ENCODE measurements at regions not wholly inside any gene's neighbourhood (a gene's known extent, or its start where the extent isn't known, plus 50 kb on each side); places are given as distances from the start of the nearest gene placed in this dataset.
A peak's percentile ranks its signal among the peaks of the same experiment; 100 is the strongest.
"Not testable (repeated sequence)": the region's sequence is repeated elsewhere in the genome, so short reads cannot be mapped to it uniquely, and the experiment has no call there.

DNA sequence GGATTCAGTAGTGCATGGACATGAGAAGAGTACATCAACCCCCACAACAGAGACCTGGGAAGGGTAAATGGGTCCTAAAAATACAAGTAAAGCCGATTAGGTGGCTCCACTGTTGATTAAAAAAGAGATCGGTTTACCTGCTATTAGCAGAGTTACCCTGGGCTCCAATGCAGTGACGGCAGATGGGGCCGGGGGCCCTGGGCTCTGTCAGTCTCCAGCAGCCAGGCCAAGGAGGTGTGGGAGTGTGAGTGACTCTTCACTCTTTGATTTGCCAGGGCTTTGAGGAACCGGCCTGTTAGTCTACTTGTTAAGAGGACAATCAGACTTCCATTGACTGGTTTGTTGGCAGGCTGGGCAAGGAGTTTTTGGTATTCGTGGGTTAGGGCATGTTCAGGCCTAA, 1368.7 kb downstream of the UQCRFS1 start:
- no peak for DNase-seq

DNA sequence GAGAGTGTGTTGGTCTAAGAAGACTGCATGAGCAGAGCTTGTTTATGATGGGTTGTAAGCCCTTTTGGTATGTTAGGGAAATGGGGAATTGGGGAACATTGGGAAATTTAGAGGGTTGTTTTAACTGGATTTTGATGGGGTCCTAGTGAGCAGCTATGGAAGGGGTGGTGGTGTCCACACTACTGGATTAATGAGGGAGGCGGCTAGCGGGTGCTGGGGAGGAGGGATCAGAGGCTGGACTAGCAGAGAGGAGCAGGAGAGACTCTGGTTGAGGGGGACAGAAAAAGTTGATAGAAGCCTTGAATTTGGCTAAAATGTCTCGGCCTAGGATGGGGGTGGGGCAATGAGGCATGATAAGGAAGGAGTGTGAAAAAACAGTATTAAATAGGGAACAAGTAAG, 1369.1 kb downstream of the UQCRFS1 start:
- no peak for DNase-seq

DNA sequence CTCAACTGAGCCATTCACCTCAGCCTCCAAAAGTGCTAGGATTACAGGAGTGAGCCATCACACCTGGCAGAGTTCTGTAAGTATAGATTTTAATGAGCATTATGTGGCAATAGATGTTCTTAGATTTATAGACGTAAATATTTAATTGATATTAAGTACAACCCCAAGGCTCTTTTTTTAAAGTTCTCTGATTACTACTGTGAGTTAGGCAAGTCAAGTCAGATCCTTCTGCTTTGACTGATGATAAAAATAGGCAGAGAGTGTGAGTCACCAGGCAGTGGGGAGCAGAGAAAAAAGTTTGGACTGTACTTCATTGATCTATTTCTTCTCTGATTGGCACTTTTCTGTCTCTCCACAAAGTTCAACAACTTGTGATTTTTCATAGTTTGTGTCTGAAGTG, 1379.9 kb downstream of the UQCRFS1 start:
- no peak for DNase-seq

DNA sequence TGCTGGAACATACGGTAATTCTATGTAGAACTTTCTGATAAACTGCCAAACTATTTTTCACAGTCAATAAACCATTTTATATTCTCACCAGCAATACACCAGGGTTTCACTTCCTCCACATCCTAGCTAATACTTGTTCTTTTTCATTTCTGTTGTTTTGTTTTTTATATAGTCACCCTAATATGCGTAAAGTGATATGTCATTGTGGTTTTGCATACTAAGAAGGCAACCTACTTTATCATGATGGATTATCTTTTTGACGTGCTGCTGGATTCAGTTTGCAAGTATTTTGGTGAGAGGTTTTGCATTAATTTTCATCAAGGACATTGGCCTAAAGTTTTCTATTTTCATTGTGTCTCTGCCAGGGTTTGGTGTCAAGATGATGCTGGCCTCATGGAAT, 1384.1 kb downstream of the UQCRFS1 start:
- no peak for DNase-seq

DNA sequence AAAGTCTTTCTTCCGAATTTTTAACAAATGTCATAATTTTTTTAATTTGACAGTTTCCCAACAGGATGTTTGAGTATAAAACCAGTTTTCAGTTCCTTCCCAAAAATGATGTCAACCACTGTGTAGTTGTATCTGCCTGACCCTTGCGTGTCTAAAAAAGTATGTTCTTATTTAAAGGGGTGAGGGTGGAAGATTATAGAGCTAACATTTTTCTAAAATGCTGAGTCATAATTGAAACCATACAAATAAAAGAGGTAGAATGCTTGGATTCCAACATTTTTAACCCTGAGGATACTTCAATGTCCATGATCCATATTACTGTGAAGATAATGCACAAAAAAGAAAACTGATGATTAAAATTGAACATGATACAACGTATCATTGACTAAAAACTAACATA, 1388.8 kb downstream of the UQCRFS1 start:
- DNase-seq, result no peak

DNA sequence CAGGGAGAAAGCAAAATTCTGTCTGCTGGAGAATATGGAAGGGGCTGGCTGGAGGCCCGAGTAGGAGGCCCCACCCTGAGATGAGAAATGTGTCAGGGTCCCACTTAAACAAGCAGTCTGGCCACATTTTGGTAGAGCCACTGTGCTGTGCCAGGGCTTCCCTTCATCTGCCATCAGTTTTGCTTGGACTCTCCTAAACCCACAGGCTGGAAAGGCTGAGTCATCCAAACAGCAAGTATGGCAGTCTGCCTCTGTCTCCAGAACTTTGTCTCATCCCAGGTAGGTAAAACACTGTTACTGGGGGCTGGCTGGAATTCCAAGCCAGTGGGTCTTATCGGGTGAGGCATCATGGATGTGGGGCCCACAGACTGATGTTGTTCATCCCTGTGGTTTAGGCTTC, 1390.6 kb downstream of the UQCRFS1 start:
- DNase-seq, result no peak

DNA sequence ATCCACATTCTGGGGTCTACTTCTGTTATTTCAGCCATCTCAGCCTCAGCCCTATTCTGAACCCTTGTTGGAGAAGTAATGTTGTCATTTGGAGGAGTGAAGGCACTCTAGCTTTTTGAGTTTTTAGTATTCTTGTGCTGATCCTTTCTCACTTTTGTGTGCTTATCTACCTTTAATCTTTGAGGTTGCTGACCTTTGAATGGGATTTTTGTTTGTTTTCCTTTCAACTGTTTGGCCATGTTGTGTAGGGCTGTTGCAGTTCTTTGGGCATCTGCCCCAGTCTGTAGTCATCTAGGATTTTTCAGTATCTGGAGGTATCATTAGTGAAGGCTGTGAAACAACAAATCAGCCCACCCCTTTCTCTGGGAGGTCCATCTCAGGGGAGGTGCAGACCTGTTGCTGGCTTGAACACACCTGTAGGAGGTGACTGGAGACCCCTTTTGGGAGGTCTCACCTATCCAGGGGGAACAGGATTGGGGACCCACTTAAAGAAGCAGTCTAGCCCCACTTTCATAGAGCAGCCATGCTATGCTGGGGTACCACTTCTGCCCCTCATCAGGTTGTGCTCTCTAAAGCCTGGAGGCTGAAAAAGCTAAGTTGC, 1391.4 kb downstream of the UQCRFS1 start:
- no peak for DNase-seq

DNA sequence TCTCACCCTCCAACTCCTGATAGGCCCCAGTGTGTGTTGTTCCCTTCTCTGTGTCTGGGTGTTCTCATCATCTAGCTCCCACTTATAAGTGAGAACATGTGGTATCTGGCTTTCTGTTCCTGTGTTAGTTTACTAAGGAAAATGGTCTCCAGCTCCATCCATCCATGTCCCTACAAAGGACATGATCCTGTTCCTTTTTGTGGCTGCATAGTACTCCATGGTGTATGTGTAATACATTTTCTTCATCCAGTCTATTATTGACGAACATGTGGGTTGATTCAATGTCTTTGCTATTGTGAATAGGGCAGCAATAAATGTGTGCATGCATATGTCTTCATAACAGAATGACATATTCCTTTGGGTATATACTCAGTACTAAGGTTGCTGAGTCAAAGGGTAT, 1397.0 kb downstream of the UQCRFS1 start:
- no peak for DNase-seq

DNA sequence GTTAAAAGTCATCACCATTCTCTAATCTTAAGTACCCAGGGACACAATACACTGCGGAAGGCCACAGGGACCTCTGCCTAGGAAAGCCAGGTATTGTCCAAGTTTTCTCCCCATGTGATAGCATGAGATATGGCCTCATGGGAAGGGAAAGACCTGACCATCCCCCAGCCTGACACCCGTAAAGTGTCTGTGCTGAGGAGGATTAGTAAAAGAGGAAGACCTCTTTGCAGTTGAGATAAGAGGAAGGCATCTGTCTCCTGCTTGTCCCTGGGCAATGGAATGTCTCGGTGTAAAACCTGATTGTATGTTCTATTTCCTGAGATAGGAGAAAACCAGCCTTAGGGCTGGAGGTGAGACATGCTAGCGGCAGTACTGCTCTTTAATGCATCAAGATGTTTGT, 1398.1 kb downstream of the UQCRFS1 start:
- not testable (repeated sequence) for DNase-seq

DNA sequence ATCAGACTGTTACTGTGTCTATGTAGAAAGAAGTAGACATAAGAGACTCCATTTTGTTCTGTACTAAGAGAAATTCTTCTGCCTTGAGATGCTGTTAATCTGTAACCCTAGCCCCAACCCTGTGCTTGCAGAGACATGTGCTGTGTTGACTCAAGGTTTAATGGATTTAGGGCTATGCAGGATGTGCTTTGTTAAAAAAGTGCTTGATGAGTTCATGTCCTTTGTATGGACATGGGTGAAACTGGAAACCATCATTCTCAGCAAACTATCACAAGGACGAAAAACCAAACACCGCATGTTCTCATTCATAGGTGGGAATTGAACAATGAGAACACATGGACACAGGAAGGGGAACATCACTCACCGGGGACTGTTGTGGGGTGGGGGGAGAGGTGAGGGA, 1398.7 kb downstream of the UQCRFS1 start:
- not testable (repeated sequence) for DNase-seq

DNA sequence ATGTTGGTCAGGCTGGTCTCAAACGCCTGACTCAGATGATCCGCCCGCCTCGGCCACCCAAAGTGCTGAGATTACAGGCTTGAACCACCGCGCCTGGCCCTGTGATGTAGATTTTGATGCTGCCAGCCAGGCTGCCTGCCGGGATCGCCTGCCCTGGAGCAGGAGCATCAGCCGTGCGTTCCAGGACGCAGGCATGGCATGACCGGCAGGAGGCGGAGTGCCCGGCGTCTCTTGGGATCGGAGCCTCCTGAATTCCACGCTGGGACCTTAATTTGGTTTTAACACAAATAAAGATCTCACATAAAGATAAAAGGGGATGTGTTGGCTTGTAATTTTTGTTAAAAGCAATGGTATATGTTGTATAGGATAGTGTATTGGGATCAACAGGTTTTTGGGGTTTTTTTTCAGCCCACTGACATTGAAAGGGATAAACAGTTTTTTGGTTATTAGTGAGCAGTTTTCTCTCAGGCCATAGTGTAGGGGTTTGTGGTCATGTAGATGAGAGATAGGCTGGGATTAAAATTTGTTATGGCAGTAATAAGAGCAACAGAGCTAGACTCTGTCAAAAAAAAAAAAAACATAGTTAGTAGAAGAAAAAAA, 1406.4 kb downstream of the UQCRFS1 start:
- DNase-seq, result no peak

DNA sequence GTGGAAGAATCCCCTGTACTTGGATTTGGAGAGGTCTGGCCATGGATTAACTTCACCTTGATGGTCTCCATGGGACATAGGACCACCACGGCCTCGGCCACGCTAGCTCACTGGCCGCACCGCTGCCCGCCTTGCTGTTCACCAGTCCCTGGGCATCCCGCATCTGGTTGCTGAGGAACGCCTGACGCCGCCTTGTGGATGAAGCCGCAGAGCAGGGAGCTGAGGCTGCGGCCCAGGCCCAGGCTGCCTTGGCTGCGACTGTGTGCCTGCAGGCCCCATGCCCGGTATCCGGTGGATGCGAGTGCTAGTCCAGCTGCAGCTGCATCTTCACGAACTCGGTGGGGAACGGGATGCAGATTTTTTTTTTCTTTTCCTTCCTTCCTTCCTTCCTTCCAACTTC, 1407.1 kb downstream of the UQCRFS1 start:
- no peak for DNase-seq

DNA sequence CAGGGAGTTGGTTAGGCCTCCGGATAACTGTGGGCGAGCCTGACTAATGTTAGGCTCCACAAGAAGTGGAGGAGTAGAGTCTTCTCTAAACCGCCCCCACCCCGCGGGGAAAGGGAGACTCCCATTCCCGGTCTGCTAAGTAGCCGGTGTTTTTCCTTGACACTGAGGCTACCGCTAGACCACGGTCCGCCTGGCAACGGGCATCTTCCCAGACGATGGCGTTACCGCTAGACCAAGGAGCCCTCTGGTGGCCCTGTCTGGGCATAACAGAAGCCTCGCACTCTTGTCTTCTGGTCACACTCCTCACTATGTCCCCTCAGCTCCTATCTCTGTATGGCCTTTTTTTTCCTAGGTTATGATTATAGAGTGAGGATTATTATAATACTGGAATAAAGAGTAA, 1410.7 kb downstream of the UQCRFS1 start:
- not testable (repeated sequence) for DNase-seq

DNA sequence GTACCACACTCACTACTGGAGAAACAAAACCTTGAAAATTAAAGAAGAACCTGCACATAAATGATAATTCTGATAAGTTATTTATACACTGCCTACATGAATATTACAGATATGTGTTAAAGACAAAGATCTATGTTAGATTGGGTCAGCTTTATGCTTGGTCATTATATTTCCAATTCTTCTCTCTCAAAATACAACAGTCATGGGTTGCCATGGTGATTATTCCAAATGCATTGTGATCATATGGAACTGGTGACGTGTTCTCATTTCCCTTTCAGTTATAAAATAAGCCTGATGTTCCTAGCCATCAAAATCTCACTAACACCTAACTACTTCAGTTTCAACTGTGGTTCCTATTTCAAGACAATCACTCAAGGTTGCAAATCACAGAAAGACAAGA, 1416.4 kb downstream of the UQCRFS1 start:
- no peak for DNase-seq

DNA sequence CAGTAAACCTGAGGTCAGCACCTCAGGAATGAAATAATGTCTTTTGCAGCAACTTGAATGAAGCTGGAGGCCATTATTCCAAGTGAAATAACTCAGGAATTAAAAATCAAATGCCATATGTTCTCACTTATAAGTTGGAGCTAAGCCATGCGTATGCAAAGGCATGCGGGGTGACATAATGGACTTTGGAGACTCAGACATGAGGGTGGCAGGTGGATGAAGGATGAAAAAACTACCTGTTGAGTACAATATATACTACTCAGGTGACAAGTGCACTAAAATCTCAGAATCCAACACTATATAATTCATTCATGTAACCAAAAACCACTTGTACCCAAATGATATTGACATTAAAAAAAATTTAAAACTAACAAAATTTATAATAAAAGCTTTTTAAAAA, 1416.9 kb downstream of the UQCRFS1 start:
- no peak for DNase-seq

DNA sequence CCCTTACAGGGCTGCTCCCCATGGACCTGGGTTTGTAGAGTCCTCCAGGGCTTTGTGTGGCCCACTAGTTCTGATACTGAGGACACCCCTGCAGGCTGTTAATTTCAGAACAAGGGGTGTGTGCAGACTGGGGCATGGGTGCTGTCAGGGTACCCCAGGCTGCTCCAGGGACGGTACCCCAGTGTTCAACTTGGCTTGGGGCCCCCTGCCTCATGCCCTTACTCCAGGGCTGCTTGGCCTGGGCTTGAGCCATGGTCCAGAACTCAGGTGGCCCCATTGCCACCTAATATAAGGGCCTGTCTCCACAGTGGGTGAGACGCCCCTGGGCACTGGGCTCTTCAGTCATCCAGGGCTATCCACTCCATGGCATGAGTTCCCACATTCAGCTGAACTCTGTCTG, 1417.6 kb downstream of the UQCRFS1 start:
- no peak for DNase-seq

DNA sequence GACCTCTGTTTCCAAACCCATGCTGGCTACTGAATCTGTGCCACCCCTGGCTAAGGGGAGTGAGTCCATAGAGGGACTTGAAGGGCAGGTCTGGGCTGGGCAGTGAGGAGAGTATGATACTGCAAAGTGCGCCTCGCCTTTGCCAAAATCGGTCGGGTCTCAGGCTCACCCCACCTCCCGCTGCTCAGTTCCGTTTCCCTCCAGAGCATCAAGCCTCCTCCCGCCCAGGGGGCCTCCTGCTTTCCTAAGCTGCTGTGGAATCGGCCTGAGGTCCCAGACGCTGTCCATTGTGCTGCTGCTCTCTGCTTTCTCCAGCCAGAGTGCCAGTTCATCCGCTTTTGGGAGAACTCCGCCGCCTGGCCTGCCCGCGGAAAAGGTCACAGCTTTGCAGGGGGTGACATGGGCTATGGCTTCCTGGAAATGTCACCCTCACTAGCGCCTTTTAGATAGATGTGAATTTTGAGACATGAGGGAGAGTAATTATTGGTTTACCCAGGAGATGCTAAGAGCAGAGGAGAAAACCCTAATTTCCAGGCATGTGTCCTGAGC, 1418.4 kb downstream of the UQCRFS1 start:
- no peak for DNase-seq

DNA sequence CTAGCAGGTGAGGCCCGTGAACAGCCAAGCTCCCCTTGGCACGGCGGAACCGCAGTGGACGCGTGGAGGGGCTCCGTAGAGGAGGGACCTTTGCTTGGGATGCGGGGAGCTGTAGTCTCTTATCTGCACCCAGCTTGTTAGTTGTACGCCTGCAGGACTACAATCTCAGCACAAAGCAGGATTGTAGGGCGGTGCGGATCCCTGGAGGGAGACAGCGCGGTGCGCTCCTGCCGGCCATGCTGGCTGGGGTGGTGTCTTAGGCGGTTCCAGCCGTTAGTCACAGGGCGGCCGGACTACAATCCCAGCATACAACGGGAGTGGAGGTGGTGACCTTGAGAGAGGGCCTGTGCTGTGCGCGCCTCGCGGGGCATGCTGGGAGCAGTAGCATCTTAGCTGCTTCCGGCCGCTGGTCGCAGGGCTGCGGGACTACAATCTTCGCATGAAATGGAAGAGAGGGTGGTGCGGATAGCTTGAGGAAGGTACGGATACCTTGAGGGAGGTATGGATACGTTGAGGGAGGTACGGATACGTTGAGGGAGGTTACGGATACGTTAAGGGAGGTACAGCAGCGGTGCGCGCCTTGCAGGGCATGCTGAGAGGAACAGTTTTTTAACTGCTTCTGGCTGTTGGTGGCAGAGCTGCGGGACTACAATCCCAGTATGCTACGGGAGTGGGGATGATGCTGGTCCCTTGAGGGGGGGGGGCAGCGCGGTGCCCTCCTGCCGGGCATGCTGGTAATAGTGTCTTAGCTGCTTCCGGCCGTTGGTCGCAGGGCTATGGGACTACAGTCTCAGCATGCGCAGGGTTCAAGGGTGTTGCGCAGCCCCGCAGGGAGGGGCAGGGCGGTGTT, 1419.1 kb downstream of the UQCRFS1 start:
- peak; percentile 84 for DNase-seq

DNA sequence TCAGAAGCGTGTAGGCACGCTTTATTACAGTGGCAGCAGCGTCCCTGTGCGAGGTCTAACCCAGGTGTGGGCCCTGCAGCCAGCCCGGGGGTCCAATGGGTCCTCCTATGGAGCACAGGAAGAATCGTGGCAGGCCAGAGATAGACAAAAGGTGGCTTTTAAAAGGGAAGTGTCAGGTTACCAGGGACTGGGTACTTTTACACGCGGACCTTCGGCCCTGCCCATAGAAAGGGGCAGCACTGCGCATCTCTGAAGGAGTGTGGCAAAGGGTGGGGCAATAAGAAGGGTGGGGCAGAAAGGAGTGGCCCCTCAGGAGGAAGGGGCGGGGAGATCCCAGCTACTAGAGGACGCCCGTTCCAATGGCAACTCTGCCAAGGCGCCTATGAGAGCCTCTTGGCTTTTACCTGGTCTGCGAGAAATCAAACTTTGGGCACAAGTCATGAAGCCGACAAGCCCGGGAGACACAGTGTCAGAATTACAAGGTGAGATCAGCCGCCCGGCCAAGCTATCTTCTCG, 1419.8 kb downstream of the UQCRFS1 start:
- peak; percentile 49 for DNase-seq

DNA sequence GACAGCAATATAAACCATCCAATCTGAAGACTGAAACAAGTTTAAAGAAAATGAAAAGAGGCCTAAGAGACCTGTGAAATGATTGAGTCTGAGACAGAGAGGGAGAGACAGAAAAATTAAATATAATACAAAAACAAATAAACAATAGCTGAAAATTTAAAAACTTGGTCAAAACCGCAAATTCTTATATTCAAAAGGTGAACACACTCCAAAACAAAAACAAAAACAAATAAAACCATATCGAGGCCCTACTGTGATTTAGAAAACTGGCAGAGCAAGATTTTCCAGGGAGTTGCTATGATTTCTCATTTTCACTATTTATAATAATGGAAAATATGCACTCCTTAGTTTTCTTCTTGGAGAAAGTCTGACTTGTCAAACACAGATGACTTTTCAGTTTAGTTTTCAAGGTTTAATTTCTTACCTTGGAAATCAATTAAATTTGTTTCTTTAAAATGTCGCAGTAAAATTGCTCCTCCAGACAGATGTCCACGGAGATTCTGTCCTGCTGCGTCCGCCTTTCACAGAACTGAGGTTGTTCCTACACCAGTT, 1420.3 kb downstream of the UQCRFS1 start:
- no peak for DNase-seq

DNA sequence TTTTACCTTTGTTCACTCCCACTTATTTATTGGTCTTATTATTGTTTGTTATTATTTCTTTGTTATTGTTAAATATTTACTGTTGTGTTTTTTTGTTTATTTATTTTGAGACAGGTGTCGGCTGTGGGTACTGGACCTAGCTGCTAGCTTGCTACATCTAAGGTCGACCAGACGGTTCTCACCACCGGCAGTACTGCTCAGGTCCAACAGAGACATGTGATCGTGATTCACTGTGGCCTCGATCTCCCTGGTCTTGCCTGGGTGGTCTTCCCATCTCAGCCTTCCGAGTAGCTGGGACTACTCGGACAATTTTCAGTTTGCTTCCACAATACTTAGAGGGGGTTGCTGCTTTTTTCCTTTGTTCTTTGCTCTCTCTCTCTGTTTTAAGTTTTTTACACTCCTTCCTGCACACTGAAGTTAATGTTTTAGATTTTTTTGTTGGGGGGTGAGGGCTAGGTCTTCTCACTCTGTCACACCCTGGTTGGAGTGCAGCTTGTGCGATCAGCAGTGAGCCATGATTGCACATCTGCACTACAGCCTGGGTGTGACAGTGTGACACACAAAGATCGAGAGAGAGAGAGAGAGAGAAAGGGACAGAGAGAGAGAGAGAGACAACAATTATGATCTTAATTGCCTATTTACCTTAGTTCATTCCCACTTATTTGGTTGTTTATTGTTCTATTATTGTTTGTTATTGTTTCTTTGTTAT, 1432.4 kb downstream of the UQCRFS1 start:
- DNase-seq, result no peak

DNA sequence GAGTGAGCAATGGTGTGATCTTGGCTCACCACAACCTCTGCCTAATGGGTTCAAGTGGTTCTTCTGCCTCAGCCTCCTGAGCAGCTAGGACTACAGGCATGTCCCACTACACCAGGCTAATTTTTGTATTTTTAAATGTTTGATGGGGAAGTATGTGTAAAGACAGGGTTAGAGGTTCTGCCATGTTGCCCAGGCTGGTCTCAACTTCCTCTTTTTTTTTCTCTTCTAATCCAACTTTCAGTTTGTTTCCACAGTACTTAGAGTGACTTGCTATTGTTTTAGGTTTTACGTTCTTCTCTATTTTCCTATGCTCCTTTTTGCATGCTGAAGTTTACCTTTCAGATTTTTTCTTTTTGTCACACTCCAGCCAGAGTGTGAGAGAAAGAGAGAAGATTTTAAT, 1433.0 kb downstream of the UQCRFS1 start:
- DNase-seq, result no peak

DNA sequence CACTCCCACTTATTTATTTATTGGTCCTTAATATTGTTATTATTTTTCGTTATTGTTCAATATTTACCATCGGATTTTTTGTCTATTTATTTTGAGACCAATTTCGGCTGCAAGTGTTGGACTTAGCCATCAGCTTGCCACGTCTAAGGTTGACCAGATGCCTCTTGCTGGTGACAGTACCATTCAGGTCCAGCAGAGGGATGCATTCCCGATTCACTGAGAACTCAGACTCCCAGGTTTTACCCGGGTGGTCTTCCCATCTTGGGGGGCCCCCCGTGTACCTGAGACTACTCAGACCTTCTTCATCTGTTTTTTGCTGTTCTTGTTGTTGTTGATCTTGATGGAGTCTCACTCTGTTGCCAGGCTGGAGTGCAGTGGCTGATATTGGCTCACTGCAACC, 1435.2 kb downstream of the UQCRFS1 start:
- no peak for DNase-seq

Measured in activated CD4-positive, alpha-beta T cell treated with anti-CD3 and anti-CD28 coated beads for 1 hour (primary cell).